A673 (cell line): ENCODE measurements at regions not wholly inside any gene's neighbourhood (a gene's known extent, or its start where the extent isn't known, plus 50 kb on each side); places are given as distances from the start of the nearest gene placed in this dataset.

Experiments
- BruUV-seq: library from RNA; stranded (reverse); fragments of 400-500 nt; replicated peaks from 2 replicates; lab custom pipeline; 2021; lab: Mats Ljungman, UMichigan
- CTCF ChIA-PET: fragments of 300-600 bp; sonication (Branson Sonifier 250); formaldehyde crosslinking; loops from one replicate; lab custom pipeline; 2022; ENCODE audit warnings: antibody characterized with exemption; lab: Charles Lee
- POLR2A ChIA-PET: fragments of 300-600 bp; sonication (Branson Sonifier 250); formaldehyde crosslinking; loops from one replicate; lab custom pipeline; 2022; ENCODE audit warnings: antibody characterized with exemption; ENCODE audit not compliant: low non-redundant PET; lab: Charles Lee
- DNase-seq: peaks from one replicate; pipeline ENCODE4 v3.0.0-alpha.2; 2015; ENCODE audit warnings: low spot score
- H3K27ac ChIP-seq: fragments of 200-600 bp; sonication (generic); 2 replicates; pipeline ENCODE4 v1.5.1; 2016; ENCODE audit warnings: mixed run types, low read depth, mild to moderate bottlenecking, mixed read lengths, antibody characterized with exemption, low read length; ENCODE audit not compliant: poor library complexity, severe bottlenecking
- H3K27me3 ChIP-seq: fragments of 200-600 bp; sonication (generic); replicated peaks from 2 replicates; pipeline ENCODE4 v1.6.1; 2017; ENCODE audit warnings: mixed run types, low read depth, mild to moderate bottlenecking, mixed read lengths, antibody characterized with exemption, low read length; ENCODE audit not compliant: insufficient read depth, poor library complexity
- H3K36me3 ChIP-seq: fragments of 200-600 bp; sonication (generic); 2 replicates; pipeline ENCODE4 v1.6.1; 2016; ENCODE audit warnings: mixed run types, mild to moderate bottlenecking, mixed read lengths, antibody characterized with exemption, low read length; ENCODE audit not compliant: insufficient read depth, poor library complexity, severe bottlenecking
- H3K4me1 ChIP-seq: fragments of 200-600 bp; sonication (generic); 2 replicates; pipeline ENCODE4 v1.6.1; 2017; ENCODE audit warnings: mixed run types, mild to moderate bottlenecking, mixed read lengths, antibody characterized with exemption, low read length; ENCODE audit not compliant: insufficient read depth, poor library complexity, severe bottlenecking
- H3K4me3 ChIP-seq: fragments of 200-600 bp; sonication (generic); 2 replicates; pipeline ENCODE4 v1.5.1; 2016; ENCODE audit warnings: low read depth, mixed run types, mild to moderate bottlenecking, mixed read lengths, low read length; ENCODE audit not compliant: poor library complexity, severe bottlenecking
- H3K9me3 ChIP-seq: fragments of 200-600 bp; sonication (generic); 2 replicates; pipeline ENCODE4 v1.6.1; 2016; ENCODE audit warnings: mixed run types, low read depth, mild to moderate bottlenecking, mixed read lengths, antibody characterized with exemption, low read length; ENCODE audit not compliant: poor library complexity, severe bottlenecking
- EZH2 ChIP-seq: fragments of 200-600 bp; sonication (generic); IDR thresholded peaks from 2 replicates; pipeline ENCODE4 v1.6.1; 2017; ENCODE audit warnings: borderline replicate concordance, low read depth, mild to moderate bottlenecking, mixed read lengths, antibody characterized with exemption, low read length; ENCODE audit not compliant: poor library complexity, severe bottlenecking
- intact Hi-C: fragments of 100-400 bp; cut with micrococcal nuclease; formaldehyde crosslinking; loops from one replicate; pipeline ENCODE4 v1.10.0; 2022; ENCODE audit not compliant: unreplicated experiment
- TF ChIP-seq, protein P1 (sequence below): fragments of 300-800, 200-600 bp; sonication (generic); conservative IDR thresholded peaks from 2 replicates; pipeline ENCODE4 v1.5.1; 2017; ENCODE audit warnings: low read depth, mild to moderate bottlenecking, antibody characterized with exemption, low read length, moderate library complexity, mixed read lengths

DNA sequence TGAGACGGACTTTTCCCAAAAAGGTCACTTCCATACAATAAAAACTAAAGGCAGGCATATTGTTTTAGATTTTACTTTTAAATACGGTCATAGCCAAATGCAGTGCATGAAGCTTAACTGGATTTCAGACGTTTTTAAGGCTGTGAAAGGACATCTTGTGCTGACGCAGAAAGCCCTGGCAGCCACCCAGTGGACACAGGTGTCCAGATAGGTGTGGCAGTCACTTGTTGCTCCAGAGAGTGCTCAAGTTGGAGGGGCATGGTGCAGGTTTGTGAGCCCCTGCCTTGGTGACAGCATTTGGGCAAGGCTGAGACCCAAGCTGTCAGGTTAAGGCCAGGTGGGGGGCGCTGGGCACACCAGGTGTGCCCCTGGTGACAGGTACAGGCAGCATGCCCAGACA, 135.8 kb upstream of the TBL1X start:
- intact Hi-C loops: no loop called here
- no peak for DNase-seq
- H3K9me3 ChIP-seq: no peaks in the 10 kb centered on the region
- no peaks in the 10 kb centered on the region for H3K36me3 ChIP-seq
- no TSS peak for BruUV-seq
- CTCF ChIA-PET: no interaction called here
- TF ChIP-seq, protein P1, sequence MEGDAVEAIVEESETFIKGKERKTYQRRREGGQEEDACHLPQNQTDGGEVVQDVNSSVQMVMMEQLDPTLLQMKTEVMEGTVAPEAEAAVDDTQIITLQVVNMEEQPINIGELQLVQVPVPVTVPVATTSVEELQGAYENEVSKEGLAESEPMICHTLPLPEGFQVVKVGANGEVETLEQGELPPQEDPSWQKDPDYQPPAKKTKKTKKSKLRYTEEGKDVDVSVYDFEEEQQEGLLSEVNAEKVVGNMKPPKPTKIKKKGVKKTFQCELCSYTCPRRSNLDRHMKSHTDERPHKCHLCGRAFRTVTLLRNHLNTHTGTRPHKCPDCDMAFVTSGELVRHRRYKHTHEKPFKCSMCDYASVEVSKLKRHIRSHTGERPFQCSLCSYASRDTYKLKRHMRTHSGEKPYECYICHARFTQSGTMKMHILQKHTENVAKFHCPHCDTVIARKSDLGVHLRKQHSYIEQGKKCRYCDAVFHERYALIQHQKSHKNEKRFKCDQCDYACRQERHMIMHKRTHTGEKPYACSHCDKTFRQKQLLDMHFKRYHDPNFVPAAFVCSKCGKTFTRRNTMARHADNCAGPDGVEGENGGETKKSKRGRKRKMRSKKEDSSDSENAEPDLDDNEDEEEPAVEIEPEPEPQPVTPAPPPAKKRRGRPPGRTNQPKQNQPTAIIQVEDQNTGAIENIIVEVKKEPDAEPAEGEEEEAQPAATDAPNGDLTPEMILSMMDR: no peak
- TF ChIP-seq EZH2: no peak
- no peak overlapping the region for H3K27ac ChIP-seq
- POLR2A ChIA-PET: no interaction called here
- no peak overlapping the region for H3K4me3 ChIP-seq
- no peaks in the 10 kb centered on the region for H3K27me3 ChIP-seq
- no peaks in the 10 kb centered on the region for H3K4me1 ChIP-seq

DNA sequence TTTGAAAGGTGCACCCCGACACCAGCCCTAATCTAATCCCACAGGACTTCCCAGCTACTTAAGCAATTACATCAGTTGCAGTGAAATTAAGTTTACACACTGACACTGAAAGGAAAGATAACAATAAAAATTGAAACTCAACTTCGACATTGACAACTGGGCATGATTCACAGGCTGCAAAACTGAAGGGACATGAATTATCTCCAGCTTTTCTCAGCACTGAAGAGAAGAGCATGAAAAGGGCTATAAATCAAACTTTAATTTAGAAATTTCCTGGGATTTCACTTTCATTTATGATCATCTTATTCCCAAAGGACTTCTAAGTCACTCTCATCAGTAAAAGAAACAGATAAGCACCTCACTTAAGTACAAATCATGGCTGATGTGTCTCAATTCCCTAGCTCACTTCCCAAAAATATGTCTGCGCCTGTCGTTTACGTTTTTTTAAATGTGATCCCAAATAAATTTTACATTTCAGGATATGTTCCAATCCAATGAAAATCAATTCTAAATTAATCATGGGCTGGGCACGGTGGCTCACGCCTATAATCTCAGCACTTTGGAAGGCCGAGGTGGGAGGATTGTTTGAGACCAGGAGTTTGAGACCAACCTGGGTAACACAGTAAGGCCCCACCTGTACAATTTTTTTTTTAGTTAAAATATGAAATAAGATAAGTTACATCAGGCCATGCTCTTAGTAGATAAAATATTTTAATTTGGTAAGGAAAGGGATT, 134.4 kb upstream of the TBL1X start:
- no TSS peak for BruUV-seq
- TF ChIP-seq EZH2: no peak
- TF ChIP-seq, protein P1: no peak
- no peaks in the 10 kb centered on the region for H3K9me3 ChIP-seq
- ChIA-PET POLR2A (no interaction called here), CTCF (no interaction called here)
- no peaks in the 10 kb centered on the region for H3K27me3 ChIP-seq
- no peaks in the 10 kb centered on the region for H3K4me1 ChIP-seq
- no peak overlapping the region for H3K27ac ChIP-seq
- no peak for DNase-seq
- H3K4me3 ChIP-seq: no peak overlapping the region
- no peaks in the 10 kb centered on the region for H3K36me3 ChIP-seq
- intact Hi-C loops: no loop called here

DNA sequence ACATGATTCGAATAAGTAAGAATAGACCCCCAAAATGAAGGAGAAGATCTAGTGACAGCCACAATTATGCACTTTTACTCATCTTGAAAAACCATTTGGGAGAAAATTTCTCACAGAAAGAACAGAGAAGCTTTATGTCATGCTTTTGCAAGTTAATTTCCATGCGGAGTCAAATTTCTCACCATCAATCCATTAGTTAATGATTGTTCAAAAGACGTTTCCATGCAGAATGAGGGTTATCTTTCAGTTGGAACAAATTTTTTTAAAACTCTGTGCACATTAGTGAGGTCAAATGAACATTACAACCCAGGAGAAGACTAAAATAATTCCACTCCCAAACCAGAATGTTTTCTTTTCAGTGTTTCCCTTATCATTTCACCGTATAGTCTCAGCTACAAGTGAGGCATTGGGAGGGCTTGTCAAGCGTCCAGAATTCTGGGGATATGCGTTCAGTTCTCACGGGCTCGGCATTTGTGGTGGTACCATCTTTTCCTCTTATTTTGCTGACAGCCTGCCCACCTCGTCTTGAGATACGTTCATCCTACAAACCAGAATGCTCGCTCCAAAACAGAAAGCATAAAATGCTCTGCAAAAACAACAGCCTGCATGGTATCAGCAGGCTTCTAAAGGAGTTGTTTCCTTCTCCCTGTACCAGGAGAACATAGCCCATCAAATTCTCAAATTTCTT, 130.8 kb upstream of the TBL1X start:
- ChIA-PET CTCF (no interaction called here), POLR2A (interaction anchor here (0.6 kb wide), 1 partner anchor 95 kb away, joined by 3 read pairs; no protein-coding TSS in a partner anchor)
- Histone ChIP-seq H3K9me3 (no peaks in the 10 kb centered on the region), H3K4me3 (no peak overlapping the region), H3K27me3 (no peaks in the 10 kb centered on the region), H3K27ac (no peak overlapping the region), H3K36me3 (no peaks in the 10 kb centered on the region), H3K4me1 (no peaks in the 10 kb centered on the region)
- TF ChIP-seq EZH2: no peak
- TF ChIP-seq, protein P1: no peak
- no TSS peak for BruUV-seq
- DNase-seq: no peak
- intact Hi-C loops: no loop called here
